ENCODE measurements at regions not wholly inside any gene's neighbourhood (a gene's known extent, or its start where the extent isn't known, plus 50 kb on each side); places are given as distances from the start of the nearest gene placed in this dataset.

DNA sequence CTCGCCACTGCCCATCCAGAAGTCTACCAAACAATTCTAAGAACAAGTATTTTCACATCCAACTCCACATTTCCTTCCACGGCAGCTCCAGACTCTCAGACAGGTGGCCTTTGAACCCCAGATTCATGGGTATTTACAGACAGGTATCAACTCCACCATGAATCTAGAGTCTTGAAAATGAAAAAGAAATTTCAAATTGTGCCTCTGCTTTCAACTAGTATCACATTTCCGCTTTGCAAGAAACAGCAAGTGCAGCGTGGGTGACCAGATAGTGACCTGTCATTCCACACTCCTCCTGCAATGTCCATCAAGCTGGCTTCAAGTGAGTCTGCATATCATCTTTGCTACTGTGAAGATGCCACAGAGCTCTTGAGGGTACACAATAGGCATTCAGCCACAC, 232.4 kb upstream of the RPL38 start:
- TF ChIP-seq, protein P1, sequence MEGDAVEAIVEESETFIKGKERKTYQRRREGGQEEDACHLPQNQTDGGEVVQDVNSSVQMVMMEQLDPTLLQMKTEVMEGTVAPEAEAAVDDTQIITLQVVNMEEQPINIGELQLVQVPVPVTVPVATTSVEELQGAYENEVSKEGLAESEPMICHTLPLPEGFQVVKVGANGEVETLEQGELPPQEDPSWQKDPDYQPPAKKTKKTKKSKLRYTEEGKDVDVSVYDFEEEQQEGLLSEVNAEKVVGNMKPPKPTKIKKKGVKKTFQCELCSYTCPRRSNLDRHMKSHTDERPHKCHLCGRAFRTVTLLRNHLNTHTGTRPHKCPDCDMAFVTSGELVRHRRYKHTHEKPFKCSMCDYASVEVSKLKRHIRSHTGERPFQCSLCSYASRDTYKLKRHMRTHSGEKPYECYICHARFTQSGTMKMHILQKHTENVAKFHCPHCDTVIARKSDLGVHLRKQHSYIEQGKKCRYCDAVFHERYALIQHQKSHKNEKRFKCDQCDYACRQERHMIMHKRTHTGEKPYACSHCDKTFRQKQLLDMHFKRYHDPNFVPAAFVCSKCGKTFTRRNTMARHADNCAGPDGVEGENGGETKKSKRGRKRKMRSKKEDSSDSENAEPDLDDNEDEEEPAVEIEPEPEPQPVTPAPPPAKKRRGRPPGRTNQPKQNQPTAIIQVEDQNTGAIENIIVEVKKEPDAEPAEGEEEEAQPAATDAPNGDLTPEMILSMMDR (IDR thresholded peaks at IDR 0.05), result no peak
- TF ChIP-seq POLR2AphosphoS5 (IDR thresholded peaks at IDR 0.05; ENCODE audit: low read depth, low read length), result no peak

Measured in Panc1 (cell line).